ENCODE measurements at regions not wholly inside any gene's neighbourhood (a gene's known extent, or its start where the extent isn't known, plus 50 kb on each side); places are given as distances from the start of the nearest gene placed in this dataset.

DNA sequence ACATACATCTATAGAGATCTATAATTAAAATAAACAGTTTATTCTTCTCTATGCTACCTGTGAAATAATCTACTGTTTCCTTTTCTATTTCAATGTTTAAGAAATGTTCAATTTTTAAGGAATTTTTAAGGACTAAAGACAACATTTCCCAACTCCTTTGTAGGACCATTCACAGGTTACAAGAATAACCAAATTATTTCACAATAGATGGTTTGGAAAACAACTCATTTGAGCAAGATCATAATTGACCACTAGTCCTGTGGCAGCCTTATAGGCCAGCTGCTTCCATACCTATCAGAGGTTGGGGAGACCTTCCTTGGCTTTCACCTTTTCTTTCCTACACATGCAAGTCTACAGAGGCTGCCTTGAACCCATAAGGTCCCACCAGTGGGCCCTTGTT is 193.7 kb downstream of the TTC39B start:
- no peak for DNase-seq

DNA sequence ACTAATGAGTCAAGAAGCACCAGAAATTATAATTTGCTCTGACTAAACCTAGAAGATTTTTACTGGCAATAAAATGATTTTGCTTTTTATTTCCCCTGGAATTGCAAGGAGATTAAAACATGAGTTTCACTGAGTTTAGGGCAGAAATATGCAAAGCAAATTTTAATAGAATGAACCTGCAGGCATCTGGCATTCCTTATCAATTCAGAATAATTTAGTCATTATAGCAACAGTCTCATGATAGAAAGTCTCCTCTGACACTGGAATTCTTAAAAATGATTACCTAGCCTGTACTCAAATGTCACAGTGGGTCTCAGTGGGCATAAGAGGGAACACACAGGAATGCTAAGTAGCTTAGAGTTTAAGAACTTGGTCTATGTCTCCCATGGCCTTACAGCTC is 195.9 kb downstream of the TTC39B start:
- DNase-seq, result no peak

DNA sequence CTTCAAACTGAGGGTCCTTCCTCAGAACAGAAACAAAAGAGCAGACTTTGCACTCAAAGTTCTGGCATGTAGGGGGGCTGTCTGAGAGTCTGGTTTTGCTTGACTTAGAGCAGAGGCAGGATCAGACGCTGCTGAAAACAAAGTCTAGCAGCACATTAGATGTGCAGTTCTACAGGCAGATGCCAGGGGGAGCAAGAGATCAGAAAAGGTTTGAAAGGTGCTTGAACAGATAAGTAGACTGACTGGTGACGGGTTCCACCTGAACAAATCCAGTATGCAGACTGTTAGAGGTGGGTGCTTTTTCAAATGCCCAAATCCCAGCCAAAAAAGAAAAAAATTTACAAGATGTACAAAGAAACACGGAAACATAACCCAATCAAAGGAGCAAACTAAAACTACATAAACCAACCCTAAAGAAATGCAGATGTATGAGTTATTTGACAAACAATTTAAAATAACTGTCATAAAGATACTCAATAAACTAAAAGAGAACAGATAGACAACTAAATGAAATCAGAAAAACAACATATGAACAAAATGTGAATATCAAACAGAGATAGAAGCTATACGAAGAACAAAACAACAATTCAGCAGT is 194.7 kb upstream of the FREM1 start:
- DNase-seq, result peak; percentile 53

DNA sequence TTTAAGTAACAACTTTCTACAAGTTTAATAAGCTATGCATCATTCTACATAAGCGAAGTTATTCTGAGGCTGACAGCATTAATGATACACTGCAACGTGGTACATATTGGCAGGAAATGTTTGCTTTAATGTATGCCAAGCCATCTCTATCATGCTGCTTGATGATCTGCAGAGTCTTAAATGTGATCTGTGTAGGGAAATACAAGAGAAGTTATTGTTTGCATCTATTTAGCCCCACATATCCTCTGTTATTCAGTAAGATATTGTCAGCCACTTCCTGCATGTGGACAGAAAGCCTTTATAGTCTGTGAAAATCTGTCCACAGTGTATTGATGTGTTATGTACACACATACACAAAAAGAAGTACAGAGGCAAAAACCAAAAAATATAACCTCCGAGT is 193.1 kb upstream of the FREM1 start:
- DNase-seq, result no peak

DNA sequence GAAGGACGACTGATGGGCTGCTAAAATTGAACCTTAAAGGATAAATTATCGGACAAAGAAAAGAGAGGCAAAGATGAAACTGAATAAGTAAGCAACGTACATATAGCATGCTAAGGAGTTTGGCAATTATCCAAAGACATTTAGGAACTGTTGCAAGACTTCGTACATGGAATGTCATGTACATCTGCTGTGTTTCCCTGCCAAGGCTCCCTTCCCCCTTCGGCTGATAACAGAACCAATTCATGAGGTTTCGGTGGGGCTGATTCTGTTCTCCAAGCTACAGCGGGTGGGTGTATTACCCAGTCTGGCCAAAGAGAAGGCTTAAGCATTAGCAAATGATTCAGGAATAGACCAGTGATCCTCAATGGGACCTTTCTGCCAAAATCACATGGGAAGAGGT is 190.9 kb upstream of the FREM1 start:
- no peak for DNase-seq

DNA sequence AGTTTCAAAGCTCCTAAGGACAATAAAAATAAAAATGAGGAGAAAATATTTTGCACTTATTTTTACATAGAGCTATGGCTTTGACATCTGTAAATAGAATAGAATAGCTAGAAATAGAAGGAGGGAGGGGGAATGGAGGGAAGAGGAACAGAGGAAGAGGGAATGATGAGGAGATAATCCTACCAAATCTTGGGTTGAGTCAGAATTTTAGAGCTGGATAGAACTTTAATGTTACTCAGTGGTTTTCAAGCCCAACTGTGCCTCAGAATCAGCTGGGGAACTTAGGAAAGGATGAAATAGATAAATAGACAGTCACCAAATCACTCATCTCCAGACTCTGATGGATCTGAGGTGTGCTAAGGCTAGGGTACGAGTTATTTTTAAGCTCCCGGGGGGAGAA is 190.3 kb upstream of the FREM1 start:
- no peak for DNase-seq

DNA sequence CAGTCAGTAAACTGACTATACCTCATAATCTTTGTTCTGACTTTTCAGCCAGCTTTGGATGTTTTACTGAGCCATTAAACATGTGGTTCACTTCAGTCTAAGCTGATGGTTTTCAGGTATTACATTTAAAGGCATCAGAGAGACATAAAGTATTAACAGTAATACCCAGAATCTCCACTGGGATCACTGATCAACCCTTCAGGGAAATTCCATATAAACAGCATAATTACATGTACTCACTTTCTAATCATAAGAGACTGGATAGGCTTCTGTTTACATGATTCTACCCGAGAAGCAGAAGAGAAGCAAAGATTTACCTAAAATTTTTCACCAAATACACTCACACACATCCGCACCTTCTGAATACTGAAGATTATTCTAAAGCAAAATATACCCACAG is 186.7 kb upstream of the FREM1 start:
- DNase-seq, result no peak

DNA sequence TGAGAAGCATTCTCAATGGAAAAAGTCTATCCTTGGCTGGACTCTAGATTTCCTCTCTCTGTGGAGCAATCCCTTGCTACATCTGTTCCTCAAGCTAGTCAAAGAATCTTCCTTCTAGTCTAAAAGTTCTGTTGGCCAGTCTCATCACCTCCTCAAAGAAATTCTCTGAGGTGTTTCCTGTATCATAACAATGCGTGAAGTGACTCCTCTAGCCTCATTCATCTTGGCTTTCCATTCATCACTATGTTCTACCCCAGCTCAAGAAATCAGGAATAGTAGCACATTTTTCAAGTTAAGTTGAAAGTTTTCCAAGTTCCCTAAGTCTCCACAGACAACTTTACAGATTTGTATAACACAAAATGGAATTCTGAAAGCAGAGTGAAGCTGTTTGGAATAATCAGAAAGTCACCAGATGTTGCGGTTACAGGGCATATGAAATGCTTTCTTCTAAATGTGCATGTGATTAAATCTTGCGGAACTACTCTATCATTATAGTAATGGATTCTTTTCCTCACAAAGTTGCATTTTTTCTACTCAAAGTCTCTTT is 176.6 kb upstream of the FREM1 start:
- no peak for DNase-seq

DNA sequence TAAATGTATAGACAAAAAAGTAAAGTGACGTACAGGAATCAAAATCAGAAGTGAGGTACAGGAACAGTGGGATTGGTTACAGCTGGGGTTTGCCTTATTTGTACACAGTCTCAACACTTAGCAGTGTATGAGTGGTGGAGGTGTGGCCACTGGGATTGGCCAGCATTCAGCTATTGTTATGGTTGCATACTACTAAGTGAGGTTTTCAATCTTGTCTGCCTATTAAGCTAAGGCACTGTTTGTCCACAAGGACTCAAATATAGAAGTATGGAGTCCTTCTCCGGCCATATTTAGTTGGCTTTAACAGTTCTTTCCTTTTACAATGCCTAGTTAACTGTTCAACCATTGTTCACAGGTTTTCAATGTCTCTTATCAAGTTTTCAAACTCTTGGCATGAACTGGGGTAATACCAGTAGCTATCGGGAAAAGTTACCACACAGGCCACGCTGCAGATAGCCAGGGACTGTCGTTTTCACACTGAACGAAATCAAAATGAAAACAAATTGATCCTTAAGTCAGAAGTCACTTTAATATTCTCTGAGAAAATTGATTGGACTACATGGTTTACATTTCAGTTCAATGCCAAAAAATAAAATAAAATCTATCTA is 176.0 kb upstream of the FREM1 start:
- DNase-seq, result no peak

DNA sequence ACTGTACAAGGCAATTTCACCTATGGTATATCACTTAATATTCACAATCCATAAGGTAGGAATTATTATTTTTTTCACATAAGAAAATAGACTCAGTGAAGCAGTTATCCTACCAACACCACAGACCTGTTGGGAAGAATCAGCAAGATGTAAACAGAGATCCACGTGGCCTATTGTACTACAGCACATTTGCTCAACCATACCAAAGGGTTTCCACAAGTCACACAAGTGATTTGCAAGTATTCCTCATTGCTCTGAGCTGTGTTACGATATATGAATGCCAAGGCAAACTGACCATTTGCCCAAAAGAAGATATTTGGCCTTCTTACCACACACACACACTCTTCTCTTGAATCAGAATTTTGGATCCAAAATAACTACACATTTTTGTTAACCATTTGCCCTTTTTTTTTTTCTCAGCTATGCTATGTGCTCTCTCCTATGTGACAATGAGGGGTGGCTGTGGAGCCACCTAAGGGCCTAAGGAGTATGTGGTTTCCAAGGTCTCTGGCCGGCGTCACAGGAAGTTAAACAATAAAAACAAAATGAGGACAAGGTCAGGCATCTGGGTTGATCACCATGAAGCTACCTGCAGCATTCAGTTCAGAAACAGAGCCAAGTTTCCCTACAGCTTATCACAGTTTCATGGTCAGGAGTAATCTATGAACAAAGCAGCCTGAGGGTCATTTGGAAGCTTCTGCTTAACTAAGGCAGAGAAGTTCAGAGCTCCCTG is 171.0 kb upstream of the FREM1 start:
- no peak for DNase-seq

DNA sequence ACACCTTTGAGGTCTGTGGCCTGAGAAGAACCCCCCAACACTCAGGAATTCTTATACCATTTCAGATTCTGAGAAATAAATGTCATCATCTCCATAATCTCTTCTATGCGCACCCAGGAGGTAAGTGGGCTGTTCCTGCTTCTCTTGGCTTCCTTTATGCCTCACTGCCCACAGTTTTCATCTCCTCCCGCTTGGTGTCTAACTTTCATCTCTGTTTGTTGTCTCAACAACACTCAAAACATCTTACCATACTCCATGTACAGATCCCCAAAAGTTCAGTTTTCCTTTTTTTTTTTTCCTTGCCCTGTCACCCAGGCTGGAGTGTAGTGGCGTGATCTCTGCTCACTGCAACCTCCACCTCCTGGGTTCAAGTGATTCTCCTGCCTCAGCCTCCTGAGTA is 170.2 kb upstream of the FREM1 start:
- no peak for DNase-seq

DNA sequence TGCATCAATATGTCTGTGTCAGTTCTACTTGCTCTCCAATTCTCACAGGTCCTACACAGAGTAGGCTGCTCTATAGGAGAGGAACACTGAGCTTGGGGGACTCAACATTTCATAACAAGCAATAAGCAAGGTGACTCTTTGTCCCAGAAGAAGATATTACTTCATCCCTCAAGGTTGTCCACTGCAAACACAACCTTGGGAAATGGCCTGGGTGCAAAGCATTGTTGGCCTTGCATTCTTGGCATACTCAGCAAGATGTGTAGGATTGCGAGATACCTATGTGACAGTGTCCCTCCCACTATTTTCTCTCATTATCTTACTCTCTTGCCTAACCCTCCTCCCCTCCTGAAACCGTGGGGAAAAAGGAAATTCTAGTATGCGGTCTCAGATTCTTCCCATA is 169.8 kb upstream of the FREM1 start:
- no peak for DNase-seq

DNA sequence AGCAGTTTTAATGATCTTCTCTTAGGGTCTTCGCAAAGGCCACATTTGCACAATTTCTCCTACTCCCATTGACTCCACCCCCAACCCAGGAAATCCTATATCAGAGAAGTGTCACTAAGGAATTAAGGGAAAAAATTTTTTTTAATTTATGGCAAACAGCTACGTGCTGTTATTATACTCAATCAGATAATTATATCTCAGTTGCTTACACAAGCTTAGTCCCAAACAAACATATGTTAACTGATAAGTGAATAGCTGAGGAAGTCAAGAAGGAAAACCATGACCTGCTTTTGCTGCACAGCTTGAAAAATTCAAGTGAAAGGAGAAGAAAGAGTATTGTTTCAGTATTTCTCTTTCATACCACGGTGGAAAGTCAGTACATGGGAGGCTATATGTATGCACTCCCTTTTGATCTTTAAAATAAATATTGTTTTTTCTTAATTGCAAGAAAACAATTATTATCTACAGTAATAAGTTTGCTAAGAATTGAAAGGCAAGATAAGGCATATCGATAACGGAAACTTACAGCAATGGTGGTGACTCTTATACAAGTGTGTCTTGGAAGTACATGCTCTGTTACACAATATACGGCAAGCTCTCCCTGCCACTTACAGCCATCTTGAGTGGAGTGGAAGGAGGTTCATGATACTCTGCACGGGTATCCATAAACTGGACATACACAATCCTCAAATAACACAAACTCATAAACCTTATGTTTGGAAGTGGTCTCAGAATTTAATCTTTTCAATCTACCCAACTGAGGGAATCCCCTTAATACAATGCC is 167.9 kb upstream of the FREM1 start:
- DNase-seq, result no peak

DNA sequence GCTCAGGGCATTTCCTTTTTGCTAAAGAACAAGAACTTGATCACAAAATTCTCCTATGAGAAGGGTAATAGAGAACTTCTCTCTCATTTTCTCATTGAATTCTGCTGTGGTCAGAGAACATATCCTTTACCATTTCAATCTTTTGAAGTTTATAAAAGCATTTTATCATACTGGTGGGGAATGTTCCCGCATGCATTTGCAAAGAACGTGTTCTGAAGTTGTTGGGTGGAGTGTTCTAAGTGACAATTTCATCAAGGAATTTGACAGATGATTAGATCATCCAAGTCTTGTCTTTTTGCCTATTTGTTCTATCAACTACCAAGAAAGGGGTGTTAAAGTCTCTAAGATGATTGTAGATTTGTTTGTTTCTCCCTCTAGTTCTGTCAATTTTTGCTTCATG is 163.4 kb upstream of the FREM1 start:
- DNase-seq, result no peak

DNA sequence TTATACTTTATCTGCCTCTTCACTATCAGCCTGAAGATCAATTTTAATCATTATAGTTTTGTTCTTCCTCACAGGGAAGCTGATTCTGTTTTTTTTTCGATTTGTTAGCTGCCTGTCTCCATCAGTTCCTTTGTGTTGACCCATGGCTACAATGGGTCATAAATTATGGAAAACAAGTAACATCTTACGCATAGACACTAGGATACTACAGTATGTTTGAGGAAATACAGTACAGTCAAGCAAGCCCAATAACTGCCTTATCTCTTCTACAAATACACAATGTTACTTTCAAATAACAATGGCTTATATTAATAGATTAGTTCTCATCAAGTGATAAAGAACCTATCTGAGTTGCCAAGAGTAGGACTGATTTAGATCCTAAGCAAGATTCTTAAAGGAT is 160.5 kb upstream of the FREM1 start:
- no peak for DNase-seq

DNA sequence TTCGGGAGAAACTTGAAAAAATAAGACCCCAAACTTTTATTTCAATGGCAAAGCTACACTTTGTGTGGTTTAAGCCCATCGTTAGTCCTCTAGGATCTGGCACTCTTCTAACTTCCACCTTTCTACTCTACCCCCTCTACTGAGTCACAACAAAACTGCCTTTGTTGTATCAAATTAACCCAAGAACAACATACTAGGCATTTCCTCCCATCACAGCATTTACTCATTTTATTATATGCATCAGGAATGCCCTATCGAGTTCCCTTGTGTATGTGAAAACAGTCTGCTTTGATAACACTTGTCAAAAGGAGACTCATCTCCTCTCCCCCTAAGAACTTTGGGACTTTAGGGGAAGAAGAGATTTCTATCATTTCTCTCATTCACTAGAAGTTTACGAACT is 158.9 kb upstream of the FREM1 start:
- no peak for DNase-seq

DNA sequence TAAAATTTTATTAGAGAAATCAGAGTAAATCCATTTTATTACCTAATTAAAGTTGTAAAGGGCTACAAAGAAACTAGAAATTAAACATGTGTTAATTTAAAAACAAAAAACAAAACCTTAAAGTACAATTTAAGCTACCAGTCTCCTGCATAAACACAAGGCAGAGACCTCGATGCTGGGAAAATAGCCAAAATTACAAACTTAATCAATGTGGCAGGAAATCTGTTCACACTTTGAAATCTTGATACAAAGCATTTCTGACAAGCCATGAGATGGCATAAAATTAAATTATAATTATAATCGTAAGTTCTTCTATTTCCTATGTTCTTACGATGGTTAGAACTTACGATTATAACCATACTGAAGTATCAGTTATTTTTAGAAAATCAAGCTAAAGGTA is 158.0 kb upstream of the FREM1 start:
- DNase-seq, result no peak

DNA sequence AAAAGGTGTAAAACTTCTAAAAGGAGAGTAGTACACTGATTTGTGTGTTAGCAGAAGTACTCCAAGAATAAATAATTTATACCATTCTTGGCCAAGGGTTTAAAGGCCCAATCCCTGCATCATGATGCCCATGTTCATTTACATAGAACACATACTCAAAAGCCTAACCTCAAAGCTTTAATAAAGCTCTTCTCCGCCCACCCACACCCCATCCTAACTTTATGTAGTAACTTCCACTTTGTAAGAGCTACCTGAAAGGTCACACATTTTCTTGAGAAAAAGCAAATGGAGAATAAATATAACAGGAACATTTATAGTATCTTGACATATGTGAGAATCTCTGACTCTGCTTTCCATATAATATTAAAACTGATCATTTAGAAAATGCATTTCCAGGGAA is 148.8 kb upstream of the FREM1 start:
- no peak for DNase-seq

DNA sequence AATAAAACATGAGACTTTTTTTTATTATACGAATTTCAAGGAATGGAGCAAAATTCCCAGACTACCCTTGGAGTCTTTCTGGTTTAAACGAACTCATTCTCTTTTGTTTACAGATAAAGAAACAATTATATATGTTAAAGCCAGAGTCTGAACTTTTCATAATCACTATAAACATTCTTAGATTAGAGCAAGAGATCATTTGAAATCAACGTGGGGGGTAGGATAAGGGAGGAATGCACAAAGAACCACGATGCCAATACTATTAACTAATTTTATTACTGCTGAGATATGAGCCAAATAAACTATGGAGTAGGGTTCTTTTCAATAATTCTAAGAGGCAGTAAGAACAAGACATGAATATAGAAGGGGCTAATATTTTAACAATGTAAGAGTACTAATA is 148.0 kb upstream of the FREM1 start:
- DNase-seq, result no peak

DNA sequence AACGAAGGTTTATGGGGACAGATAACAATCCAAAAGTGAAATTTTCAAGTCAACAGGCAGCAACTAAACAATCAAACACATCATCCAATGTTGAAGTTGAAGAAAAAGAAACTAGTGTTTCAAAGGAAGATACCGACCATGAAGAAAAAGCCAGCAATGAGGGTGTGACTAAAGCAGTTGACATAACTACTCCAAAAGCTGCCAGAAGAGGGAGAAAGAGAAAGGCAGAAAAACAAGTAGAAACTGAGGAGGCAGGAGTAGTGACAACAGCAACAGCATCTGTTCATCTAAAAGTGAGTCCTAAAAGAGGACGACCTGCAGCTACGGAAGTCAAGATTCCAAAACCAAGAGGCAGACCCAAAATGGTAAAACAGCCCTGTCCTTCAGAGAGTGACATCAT is 145.1 kb upstream of the FREM1 start:
- peak; percentile 34 for DNase-seq

DNA sequence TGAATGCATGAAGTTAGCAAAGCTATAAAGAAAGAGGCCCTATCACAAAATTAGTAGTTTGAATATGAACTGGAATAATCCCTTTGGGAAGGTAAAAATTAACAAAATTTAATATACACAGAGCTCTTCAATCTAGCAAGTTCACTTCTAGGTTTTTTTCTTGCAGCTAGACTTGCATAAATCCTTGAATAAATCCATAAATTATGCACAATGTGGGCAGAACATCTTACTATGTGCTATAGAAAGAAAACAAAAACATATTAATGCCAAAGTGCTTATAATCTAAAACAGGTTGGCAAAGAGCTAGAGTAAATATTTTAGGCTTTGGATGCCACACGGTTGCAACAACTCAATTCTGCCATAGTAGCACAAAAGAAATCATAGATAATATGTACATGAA is 138.5 kb upstream of the FREM1 start:
- DNase-seq, result no peak

DNA sequence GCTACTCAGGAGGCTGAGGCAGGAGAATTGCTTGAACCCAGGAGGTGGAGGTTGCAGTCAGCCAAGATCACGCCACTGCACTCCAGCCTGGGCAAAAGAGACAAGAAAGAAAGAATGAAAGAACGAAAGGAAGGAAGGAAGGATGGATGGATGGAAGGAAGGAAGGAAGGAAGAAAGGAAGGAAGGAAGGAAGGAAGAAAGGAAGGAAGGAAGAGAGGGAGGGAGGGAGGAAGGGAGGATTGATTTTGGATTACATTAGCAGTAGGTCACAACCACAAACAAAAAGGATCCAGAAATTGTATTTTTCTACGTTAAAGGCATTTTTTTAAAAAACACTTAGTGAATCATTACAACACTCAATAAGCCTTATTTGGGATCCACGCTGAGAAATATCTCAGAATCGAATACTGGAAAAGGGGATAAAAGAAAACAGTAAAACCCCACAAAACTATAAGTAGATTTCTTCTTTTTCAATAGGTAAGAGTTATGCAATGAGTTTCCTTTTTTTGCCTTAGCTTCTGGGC is 136.9 kb upstream of the FREM1 start:
- no peak for DNase-seq

DNA sequence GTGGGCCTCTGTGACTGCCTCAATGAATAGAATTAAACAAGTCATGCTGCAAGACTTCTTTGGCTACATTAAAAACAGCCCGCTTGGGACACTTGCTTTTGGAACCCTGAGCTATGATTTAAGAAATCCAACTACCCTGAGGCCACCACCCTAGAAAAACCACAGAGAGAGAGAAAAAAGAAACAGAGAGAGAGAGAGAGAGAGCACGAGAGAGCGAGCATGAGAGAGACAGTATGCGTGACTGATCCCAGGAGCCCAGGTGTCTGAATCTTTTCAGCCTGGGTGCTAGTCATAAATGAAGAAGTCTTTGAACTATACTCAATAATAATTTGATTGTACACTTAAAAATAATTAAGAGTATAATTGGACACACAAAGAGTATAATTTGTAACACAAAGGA is 123.1 kb upstream of the FREM1 start:
- no peak for DNase-seq

Data from OCI-M1 (cell line).